GM12878 (cell line): ENCODE measurements at regions not wholly inside any gene's neighbourhood (a gene's known extent, or its start where the extent isn't known, plus 50 kb on each side); places are given as distances from the start of the nearest gene placed in this dataset.

Source experiments
- ATAC-seq: fragments of 200-7000 bp; cut with Tn5 transposase; 3 replicates; pipeline ENCODE4 v1.9.1; 2020; ENCODE audit warnings: mild to moderate bottlenecking, moderate library complexity
- BruUV-seq: library from RNA; stranded (reverse); fragments of 400-500 nt; replicated peaks from 2 replicates; lab custom pipeline; 2021; lab: Mats Ljungman, UMichigan
- CTCF ChIA-PET: fragments of 300-600 bp; sonication (Branson Sonifier 250); formaldehyde crosslinking; extraction: SDS; loops from one replicate; lab custom pipeline; 2021; ENCODE audit warnings: inconsistent platforms; lab: Yijun Ruan, JAX
- POLR2A ChIA-PET: fragments of 350-600 bp; formaldehyde crosslinking; extraction: SDS; loops from one replicate; lab custom pipeline; 2021; ENCODE audit warnings: inconsistent platforms; lab: Charles Lee
- RAD21 ChIA-PET: fragments of 300-600 bp; sonication (Branson Sonifier 250); formaldehyde crosslinking; loops from one replicate; lab custom pipeline; 2023; ENCODE audit warnings: antibody characterized with exemption; ENCODE audit not compliant: unreplicated experiment; lab: Charles Lee
- SMC1A ChIA-PET: fragments of 300-600 bp; sonication (Branson Sonifier 250); formaldehyde crosslinking; loops from one replicate; lab custom pipeline; 2023; ENCODE audit not compliant: unreplicated experiment, uncharacterized antibody; lab: Charles Lee
- DNase-seq: peaks from one replicate; pipeline ENCODE4 v3.0.0-alpha.2; 2011; ENCODE audit warnings: low read depth, low spot score
- FAIRE-seq: peaks from 3 replicates; lab custom pipeline; 2011; peaks lifted over from hg19 to GRCh38; lab: Jason Lieb, UNC
- H2AFZ ChIP-seq: 2 replicates; pipeline ENCODE4 v1.6.0; 2011; ENCODE audit warnings: low read depth, low read length, control low read depth; ENCODE audit not compliant: control insufficient read depth
- H3K27ac ChIP-seq: 2 replicates; pipeline ENCODE4 v1.5.1; 2011; ENCODE audit warnings: control low read depth; ENCODE audit not compliant: control insufficient read depth, insufficient read depth
- H3K27me3 ChIP-seq, 2 experiments: replicated peaks in 1 of 2; 2 replicates each; pipeline versions ENCODE4 v1.6.0 to v1.6.1; 2011; ENCODE audit warnings: low read length in 1 of 2; ENCODE audit not compliant: control insufficient read depth in 2 of 2, insufficient read depth in 2 of 2
- H3K36me3 ChIP-seq, 2 experiments: 2 replicates each; pipeline ENCODE4 v1.5.1; 2011; ENCODE audit warnings: low read length in 1 of 2; ENCODE audit not compliant: control insufficient read depth in 2 of 2, insufficient read depth in 2 of 2
- H3K4me1 ChIP-seq: 2 replicates; pipeline ENCODE4 v1.6.1; 2011; ENCODE audit warnings: mild to moderate bottlenecking, low read length, moderate library complexity, mixed read lengths; ENCODE audit not compliant: control insufficient read depth, insufficient read depth
- H3K4me2 ChIP-seq: 2 replicates; pipeline ENCODE4 v1.6.0; 2011; ENCODE audit warnings: control low read depth; ENCODE audit not compliant: control insufficient read depth, insufficient read depth
- H3K4me3 ChIP-seq: fragments of 200-600 bp; sonication (generic); 2 replicates; pipeline ENCODE4 v1.5.1; 2016
- H3K79me2 ChIP-seq: 2 replicates; pipeline ENCODE4 v1.6.0; 2011; ENCODE audit warnings: low read length; ENCODE audit not compliant: control insufficient read depth, insufficient read depth
- H3K9ac ChIP-seq: 2 replicates; pipeline ENCODE4 v1.8.0; 2011; ENCODE audit warnings: low read length, control low read depth, mixed read lengths; ENCODE audit not compliant: control insufficient read depth, insufficient read depth
- H3K9me3 ChIP-seq: replicated peaks from 3 replicates; pipeline ENCODE4 v1.5.1; 2011; ENCODE audit warnings: mild to moderate bottlenecking, low read length; ENCODE audit not compliant: control insufficient read depth, insufficient read depth
- H4K20me1 ChIP-seq: 2 replicates; pipeline ENCODE4 v1.6.0; 2011; ENCODE audit not compliant: control insufficient read depth, insufficient read depth
- CBX5 ChIP-seq: sonication (generic); IDR thresholded peaks from 2 replicates; pipeline ENCODE4 v1.6.1; 2016; ENCODE audit warnings: low read depth, moderate library complexity, mild to moderate bottlenecking, inconsistent platforms
- JUND ChIP-seq: IDR thresholded peaks from 2 replicates; pipeline ENCODE4 v1.6.1; 2012; ENCODE audit warnings: low read depth, mild to moderate bottlenecking, low read length, improper control_type of control experiment, moderate library complexity
- KLF5 ChIP-seq: fragments of 450-650 bp; IDR thresholded peaks from 2 replicates; pipeline ENCODE4 v1.6.1; 2014; ENCODE audit warnings: mild to moderate bottlenecking; ENCODE audit not compliant: partially characterized antibody
- MAX ChIP-seq: IDR thresholded peaks from 2 replicates; pipeline ENCODE4 v1.6.1; 2012; ENCODE audit warnings: low read depth, low read length, improper control_type of control experiment
- MTA2 ChIP-seq: fragments of 450-650 bp; IDR thresholded peaks from 2 replicates; pipeline ENCODE4 v1.6.1; 2016; ENCODE audit warnings: low read depth, mild to moderate bottlenecking, moderate library complexity
- RELA ChIP-seq: fragments of 450-650 bp; IDR thresholded peaks from 2 replicates; pipeline ENCODE4 v1.8.0; 2014; ENCODE audit warnings: borderline replicate concordance; ENCODE audit not compliant: partially characterized antibody
- SUPT20H ChIP-seq: IDR thresholded peaks from 2 replicates; pipeline ENCODE4 v1.6.1; 2011; ENCODE audit warnings: low read depth, mild to moderate bottlenecking, low read length, moderate library complexity, borderline replicate concordance; ENCODE audit not compliant: control insufficient read depth
- TCF3 ChIP-seq: IDR thresholded peaks from 2 replicates; pipeline ENCODE4 v1.6.1; 2012; ENCODE audit warnings: low read depth, mild to moderate bottlenecking, low read length, borderline replicate concordance; ENCODE audit not compliant: insufficient read depth
- YBX1 ChIP-seq: fragments of 450-650 bp; IDR thresholded peaks from 2 replicates; pipeline ENCODE4 v1.6.1; 2016; ENCODE audit warnings: antibody characterized with exemption
- ZNF622 ChIP-seq: fragments of 450-650 bp; IDR thresholded peaks from 2 replicates; pipeline ENCODE4 v1.6.1; 2017; ENCODE audit warnings: mild to moderate bottlenecking, inconsistent platforms
- WGBS: methylation state at CpG from one replicate; pipeline ENCODE4 v1.1.6; 2016; ENCODE audit warnings: low lambda C conversion rate; ENCODE audit not compliant: insufficient replicate concordance, insufficient coverage; ENCODE audit errors: missing lambda C conversion rate; 5-methylcytosine and 5-hydroxymethylcytosine counted together
- in situ Hi-C: fragments of 300-500 bp; cut with MboI; formaldehyde crosslinking; loops from 9 replicates; pipeline ENCODE4 v1.14.3; 2018; ENCODE audit warnings: mixed read lengths
- intact Hi-C: fragments of 100-400 bp; cut with micrococcal nuclease; formaldehyde crosslinking; loops from one replicate; pipeline ENCODE4 v1.14.2; 2022; ENCODE audit not compliant: unreplicated experiment
- TF ChIP-seq, protein P1 (sequence below): IDR thresholded peaks from 2 replicates; pipeline ENCODE4 v1.6.1; 2012; ENCODE audit warnings: low read depth, low read length, improper control_type of control experiment
- TF ChIP-seq, protein P2 (sequence below): fragments of 450-650 bp; IDR thresholded peaks from 2 replicates; pipeline ENCODE4 v1.6.1; 2017; ENCODE audit warnings: low read depth, mild to moderate bottlenecking, moderate library complexity

GRCh38 chrX:97985096-97985495, 1101.4 kb downstream of the RPA4 start:
- no peaks in the 10 kb centered on the region for H4K20me1 ChIP-seq
- FAIRE-seq = no peak
- no peak for ATAC-seq
- ChIA-PET RAD21 (no interaction called here), CTCF (no interaction called here), POLR2A (no interaction called here), SMC1A (no interaction called here)
- no peaks in the 10 kb centered on the region for H3K9me3 ChIP-seq
- no peaks in the 10 kb centered on the region for H3K27me3 ChIP-seq
- no peak overlapping the region for H3K4me2 ChIP-seq
- no TSS peak for BruUV-seq
- no peak for DNase-seq
- 20% methylated on average over 4 of the region's 4 CpGs for WGBS
- no peaks in the 10 kb centered on the region for H3K4me1 ChIP-seq
- no peak overlapping the region for H2AFZ ChIP-seq
- H3K36me3 ChIP-seq = no peaks in the 10 kb centered on the region
- no peak overlapping the region for H3K27ac ChIP-seq
- H3K4me3 ChIP-seq = no peak overlapping the region
- TF ChIP-seq JUND (no peak), MAX (no peak), MTA2 (no peak), SUPT20H (no peak), CBX5 (no peak), RELA (no peak), KLF5 (no peak), YBX1 (no peak), ZNF622 (no peak), TCF3 (no peak)
- TF ChIP-seq, protein P1, sequence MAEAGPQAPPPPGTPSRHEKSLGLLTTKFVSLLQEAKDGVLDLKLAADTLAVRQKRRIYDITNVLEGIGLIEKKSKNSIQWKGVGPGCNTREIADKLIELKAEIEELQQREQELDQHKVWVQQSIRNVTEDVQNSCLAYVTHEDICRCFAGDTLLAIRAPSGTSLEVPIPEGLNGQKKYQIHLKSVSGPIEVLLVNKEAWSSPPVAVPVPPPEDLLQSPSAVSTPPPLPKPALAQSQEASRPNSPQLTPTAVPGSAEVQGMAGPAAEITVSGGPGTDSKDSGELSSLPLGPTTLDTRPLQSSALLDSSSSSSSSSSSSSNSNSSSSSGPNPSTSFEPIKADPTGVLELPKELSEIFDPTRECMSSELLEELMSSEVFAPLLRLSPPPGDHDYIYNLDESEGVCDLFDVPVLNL = no peak
- TF ChIP-seq, protein P2, sequence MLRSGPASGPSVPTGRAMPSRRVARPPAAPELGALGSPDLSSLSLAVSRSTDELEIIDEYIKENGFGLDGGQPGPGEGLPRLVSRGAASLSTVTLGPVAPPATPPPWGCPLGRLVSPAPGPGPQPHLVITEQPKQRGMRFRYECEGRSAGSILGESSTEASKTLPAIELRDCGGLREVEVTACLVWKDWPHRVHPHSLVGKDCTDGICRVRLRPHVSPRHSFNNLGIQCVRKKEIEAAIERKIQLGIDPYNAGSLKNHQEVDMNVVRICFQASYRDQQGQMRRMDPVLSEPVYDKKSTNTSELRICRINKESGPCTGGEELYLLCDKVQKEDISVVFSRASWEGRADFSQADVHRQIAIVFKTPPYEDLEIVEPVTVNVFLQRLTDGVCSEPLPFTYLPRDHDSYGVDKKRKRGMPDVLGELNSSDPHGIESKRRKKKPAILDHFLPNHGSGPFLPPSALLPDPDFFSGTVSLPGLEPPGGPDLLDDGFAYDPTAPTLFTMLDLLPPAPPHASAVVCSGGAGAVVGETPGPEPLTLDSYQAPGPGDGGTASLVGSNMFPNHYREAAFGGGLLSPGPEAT = no peak
- H3K79me2 ChIP-seq = no peaks in the 10 kb centered on the region
- H3K9ac ChIP-seq = no peak overlapping the region
- in situ Hi-C loops (no loop called here), intact Hi-C loops (no loop called here)
